HG03108 (cell line): ENCODE measurements at regions not wholly inside any gene's neighbourhood (a gene's known extent, or its start where the extent isn't known, plus 50 kb on each side); places are given as distances from the start of the nearest gene placed in this dataset.
"Not testable (repeated sequence)": the region's sequence is repeated elsewhere in the genome, so short reads cannot be mapped to it uniquely, and the experiment has no call there.

ENCODE experiments used
- ATAC-seq: cut with Tn5 transposase; IDR thresholded peaks from one replicate; pipeline ENCODE4 v1.9.1; 2021; ENCODE audit warnings: moderate library complexity; ENCODE audit not compliant: unreplicated experiment

DNA sequence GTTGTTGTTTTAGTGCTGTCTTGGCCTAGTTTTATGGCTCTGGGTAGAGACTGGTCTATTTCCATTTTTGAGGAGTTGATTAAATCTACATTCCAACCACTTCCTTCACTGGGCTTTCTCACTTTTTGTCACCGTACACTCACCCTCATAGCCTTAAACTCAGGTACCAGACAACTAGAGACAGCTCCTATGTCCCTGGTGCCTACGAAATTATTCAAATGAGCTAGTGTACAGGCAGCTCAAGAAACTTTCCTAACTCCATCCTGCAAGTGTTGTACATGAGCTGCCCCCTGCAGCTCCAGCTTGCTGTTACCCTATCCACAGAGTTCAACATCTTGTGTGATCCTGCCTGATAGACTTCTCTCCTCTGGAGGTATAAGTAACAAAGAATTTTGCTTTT lies 704.8 kb upstream of the RGS18 start:
- no peak for ATAC-seq

DNA sequence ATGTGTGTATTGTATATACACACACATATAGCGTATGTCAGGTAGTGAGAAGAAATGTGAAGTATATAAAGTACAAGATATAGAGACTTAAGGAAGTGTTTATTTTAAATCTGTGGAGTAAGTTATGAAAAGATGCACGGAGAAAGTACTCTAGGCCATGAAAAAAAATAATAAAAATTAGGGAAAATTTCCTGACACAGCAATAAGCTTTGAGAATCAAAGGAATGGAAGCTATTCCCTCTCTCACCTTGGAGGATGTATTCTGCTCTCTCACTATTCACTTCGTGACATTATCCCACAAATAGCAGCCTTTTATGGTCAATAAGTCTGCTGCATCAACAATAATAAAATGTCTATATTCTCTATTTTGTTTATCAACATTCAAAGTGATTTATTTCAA lies 700.4 kb upstream of the RGS18 start:
- no peak for ATAC-seq

- ATAC-seq, result no peak
Measured at GRCh38 chr1:191460234-191460633, 698.0 kb upstream of the RGS18 start.

DNA sequence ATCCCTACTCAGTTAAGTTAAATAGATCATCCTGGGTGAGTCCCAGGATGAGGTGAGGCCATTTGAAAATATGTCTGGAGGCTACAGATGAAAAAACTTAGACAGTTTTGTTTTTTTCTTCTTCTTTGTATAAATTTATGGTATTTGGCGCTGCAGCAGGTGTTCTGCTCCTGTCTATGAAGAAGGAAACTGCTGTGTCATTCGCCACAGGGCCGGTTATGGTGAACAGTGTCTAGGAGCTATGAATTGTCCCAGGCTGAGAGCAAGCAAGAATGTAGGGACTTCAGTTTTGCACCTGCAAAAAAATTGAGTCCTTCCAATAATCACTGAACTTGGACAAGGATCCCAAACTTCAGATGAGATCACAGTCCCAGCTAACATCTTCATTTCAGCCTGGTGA lies 674.3 kb upstream of the RGS18 start:
- ATAC-seq, result no peak

DNA sequence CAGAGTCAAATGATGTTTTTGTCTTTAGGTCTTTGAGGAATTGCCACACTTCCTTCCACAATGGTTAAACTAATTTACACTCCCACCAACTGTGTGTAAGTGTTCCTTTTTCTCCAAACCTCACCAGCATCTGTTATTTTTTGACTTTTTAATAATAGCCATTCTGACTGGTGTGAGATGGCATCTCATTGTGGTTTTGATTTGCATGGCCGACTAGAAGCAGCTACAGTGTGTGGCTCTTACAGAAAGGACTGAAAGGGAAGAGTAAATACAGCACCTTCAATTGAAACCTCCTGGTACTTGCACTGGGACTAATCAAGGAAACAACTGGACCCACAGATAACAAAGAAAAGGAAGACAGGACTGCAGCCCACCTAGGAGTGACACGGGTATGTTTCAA lies 668.0 kb upstream of the RGS18 start:
- no peak for ATAC-seq

DNA sequence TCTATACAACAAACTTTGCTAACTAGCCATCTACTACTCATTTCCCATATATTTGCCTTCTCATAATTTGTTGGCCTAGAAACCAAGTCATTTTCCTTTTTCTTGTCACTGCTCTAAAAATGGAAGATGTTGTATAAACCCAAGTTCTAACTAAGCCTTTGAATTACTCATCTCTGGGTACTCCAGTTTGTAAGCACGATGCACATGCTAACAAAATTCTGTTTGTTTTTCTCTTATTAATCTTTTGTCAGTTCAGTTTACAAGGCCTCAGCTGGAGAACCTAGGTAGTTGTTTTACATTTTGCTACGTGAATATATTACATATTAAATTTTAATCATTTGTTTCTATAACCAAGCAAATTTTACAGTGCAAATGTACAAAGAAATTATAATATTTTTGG lies 663.2 kb upstream of the RGS18 start:
- no peak for ATAC-seq

DNA sequence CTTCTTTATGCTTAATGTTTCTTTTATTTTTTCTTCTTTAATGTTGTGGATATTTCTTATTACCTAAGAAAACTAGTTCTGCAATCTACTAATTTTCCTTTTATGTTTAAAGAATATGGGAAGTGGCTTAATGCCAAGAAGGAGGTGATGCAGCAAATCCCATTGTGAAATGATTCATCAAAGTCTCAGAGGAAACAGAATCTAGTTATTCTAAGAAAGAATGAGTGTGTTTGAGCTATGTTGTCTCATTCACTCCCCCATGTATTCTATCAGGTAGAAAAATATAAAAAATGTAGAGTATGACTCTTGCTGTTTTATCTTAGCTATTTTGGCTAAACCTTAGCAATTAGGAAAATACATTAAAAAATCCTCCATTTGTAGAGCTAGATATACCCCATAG lies 659.9 kb upstream of the RGS18 start:
- ATAC-seq, result no peak

GRCh38 chr1:191498825-191499224 lies 659.4 kb upstream of the RGS18 start:
- ATAC-seq, result no peak

- no peak for ATAC-seq
Measured at GRCh38 chr1:191504999-191505398, 653.3 kb upstream of the RGS18 start.

GRCh38 chr1:191508239-191508638 lies 650.0 kb upstream of the RGS18 start:
- no peak for ATAC-seq

GRCh38 chr1:191511480-191511879 lies 646.8 kb upstream of the RGS18 start:
- not testable (repeated sequence) for ATAC-seq

DNA sequence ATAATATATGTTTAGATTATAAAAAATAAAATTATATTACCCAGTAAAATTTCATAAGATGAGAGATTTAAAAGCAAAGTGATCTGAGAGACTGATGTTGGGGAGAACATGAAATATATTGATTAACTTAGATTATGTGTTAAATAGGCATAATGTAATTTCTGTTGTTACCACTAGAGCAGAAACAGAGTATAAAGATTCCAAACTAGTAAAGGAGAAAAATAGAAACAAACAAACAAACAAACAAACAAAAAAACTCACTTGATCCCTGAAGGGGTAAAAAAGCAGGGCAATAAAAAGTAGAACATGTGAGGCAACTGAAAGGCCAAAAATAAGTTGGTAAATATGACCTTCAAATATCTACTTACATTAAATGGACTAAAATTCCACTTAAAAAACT lies 640.4 kb upstream of the RGS18 start:
- ATAC-seq, result no peak

- no peak for ATAC-seq
Measured at GRCh38 chr1:191519519-191519918, 638.7 kb upstream of the RGS18 start.

DNA sequence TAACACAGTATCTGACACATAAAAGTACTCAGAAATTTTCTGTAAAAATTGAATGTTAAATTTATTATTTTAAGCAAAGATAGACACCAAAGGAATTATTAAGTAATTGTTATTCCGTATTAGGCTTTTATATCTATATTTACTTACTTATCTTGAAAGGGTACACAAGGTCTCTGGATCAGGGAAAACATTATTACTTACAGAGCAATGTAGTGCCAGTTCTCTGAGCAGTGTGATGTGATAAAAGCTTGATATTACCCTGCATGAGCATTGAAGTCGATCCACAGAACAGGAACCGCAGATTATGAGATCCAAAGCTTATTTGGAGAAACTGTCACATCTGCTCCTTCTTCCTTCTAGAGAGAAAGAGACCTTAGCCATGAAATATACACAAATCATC lies 637.9 kb upstream of the RGS18 start:
- no peak for ATAC-seq

DNA sequence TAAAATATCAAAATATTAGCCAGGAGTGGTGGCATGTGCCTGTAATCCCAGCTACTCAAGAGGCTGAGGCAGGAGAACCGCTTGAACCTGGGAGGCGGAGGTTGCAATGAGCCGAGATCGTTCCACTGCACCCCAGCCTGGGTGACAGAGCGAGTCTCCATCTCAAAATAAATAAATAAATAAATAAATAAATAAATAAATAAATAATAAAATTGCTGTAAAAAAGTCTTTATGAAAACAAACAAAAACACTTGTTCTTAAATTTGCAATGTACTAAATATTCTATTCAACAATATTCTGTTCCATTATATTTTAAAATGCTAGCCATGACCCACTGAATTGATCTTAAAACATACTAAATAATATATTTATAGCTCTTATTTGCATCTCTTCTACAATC lies 632.3 kb upstream of the RGS18 start:
- ATAC-seq, result not testable (repeated sequence)

DNA sequence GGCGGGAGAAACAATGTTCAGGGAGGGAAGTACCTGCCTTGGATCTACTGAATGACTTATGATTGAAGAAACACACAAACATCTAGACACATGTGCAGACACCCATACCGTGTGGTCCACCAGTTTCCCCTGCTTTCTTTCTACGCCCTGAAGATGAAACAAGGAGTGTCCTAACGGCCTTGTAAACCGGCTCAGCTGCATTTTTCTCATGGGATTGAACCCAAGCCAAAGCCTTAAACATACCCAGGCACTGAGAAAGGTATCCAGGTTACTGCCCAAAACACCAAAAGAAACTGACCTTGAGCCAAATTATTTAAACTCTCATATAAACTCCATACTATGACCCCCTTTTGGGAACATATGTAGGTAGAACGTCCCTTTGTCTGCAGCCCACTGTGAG lies 630.0 kb upstream of the RGS18 start:
- ATAC-seq, result no peak

GRCh38 chr1:191530928-191531327 lies 627.3 kb upstream of the RGS18 start:
- ATAC-seq, result no peak

DNA sequence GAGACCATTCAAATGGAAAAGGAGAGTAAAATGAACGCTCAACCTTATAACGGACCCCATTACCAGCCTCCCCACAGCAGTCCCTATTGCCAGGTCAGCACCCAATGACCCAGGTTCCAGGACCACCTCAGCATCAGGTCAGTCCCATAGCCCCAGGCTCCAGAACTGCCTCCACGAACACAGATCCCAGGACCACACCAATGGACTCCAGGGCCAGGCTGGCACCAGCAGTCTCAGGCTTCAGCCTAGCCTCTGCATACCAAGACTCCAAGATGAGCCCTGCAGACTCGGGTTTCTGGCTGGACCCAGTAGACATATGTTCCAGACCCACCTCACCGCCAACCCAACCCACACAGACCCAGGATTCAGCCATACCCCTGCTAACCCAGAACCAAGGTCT lies 625.0 kb upstream of the RGS18 start:
- ATAC-seq, result no peak

DNA sequence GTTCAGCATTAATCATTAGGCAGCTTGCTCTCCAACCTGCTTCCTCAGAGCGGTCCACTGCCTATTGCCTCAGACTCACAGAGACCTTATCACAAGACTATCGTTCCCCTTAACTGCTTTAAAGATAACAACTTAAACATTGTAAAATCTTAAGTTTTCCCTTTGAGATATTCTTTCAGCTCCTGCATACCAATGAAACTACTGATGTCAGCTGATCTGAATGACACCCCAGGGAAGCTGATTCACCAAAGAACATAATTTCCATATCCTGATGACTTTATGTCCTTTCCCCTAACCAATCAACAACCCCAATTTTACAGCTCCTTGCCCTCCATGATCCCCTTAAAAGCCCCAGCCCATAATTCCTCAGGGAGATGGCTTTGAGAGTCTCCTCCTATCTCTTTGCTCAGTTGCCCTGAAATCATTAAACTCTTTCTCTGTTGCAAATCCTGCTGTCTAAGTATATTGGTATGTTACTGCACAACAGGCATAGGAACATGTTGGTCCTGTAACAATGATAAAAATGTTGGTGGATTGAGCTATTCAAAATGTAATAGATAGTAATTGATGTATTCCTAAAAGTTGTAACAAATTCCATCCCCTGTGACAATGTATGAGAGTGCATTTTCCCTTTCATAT lies 621.4 kb upstream of the RGS18 start:
- no peak for ATAC-seq

- no peak for ATAC-seq
Measured at GRCh38 chr1:191541758-191542157, 616.5 kb upstream of the RGS18 start.

DNA sequence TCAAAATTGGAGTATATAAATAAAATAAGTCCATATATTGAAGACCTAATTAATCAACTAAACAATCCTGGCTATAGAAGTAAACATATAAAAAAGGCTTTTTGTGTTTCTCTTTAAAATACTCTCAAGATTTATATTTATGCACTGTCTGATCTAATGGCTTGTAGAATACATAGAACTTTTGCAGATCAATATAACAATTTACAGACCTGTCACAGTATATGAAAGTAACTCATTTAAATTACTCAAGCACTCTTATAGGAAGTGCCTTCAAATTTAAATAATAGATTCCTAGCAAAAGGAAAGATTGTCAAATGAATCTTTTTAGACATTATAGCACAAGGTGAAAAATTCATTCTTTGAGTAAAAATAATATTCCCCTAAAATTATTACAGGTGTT lies 615.8 kb upstream of the RGS18 start:
- no peak for ATAC-seq

GRCh38 chr1:191546803-191547202 lies 611.5 kb upstream of the RGS18 start:
- ATAC-seq, result no peak

DNA sequence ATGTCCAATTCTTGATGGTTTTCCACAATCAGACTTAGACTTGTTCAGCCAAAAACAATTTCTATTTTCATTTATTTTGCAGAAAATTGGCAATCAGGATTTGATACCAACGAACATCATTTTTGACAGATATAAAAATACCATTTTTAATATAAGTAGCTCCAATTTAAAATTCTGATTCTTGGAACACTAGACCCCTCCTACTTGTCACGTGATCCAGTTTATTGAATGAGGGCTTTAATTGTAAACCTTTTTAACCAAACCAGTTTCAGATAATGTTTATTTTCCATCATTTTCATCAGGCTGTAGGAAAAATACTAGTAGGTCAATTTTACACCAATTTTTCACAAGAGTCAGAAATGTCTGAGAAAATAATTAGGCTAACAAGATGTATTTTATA lies 607.2 kb upstream of the RGS18 start:
- ATAC-seq, result no peak

- ATAC-seq, result no peak
Measured at GRCh38 chr1:191558379-191558778, 599.9 kb upstream of the RGS18 start.
